Superior temporal gyrus (tissue), 1 donor: ENCODE measurements at regions not wholly inside any gene's neighbourhood (a gene's known extent, or its start where the extent isn't known, plus 50 kb on each side); places are given as distances from the start of the nearest gene placed in this dataset.
"Not testable (repeated sequence)": the region's sequence is repeated elsewhere in the genome, so short reads cannot be mapped to it uniquely, and the experiment has no call there.

Experiments
- DNase-seq: peaks from one replicate; pipeline ENCODE4 v3.0.0-alpha.2; 2016; ENCODE audit errors: extremely low spot score

GRCh38 chr12:104906695-104907094 is 51.4 kb downstream of the SLC41A2 start:
- DNase-seq, result no peak

- DNase-seq, result not testable (repeated sequence)
These were observed 52.6 kb downstream of the SLC41A2 start for GRCh38 chr12:104905446-104905845.

GRCh38 chr12:104903648-104904423 is 54.3 kb downstream of the SLC41A2 start:
- DNase-seq, result no peak

- DNase-seq, result no peak
These were observed 56.0 kb downstream of the SLC41A2 start for GRCh38 chr12:104902125-104902524.

GRCh38 chr12:104896710-104897109 is 61.4 kb downstream of the SLC41A2 start:
- no peak for DNase-seq

GRCh38 chr12:104896146-104896545 is 61.9 kb downstream of the SLC41A2 start:
- no peak for DNase-seq

- DNase-seq, result no peak
These were observed 62.7 kb downstream of the SLC41A2 start for GRCh38 chr12:104895415-104895814.

- no peak for DNase-seq
These were observed 67.5 kb downstream of the SLC41A2 start for GRCh38 chr12:104890476-104891096.

- no peak for DNase-seq
These were observed 68.4 kb downstream of the SLC41A2 start for GRCh38 chr12:104889735-104890134.

GRCh38 chr12:104888892-104889291 is 69.2 kb downstream of the SLC41A2 start:
- DNase-seq, result no peak

- DNase-seq, result no peak
These were observed 69.6 kb downstream of the SLC41A2 start for GRCh38 chr12:104888481-104888880.

- DNase-seq, result no peak
These were observed 70.6 kb downstream of the SLC41A2 start for GRCh38 chr12:104887452-104887851.

GRCh38 chr12:104886418-104887401 is 71.4 kb downstream of the SLC41A2 start:
- DNase-seq, result no peak

- DNase-seq, result not testable (repeated sequence)
These were observed 79.2 kb downstream of the SLC41A2 start for GRCh38 chr12:104878858-104879257.

GRCh38 chr12:104877103-104877705 is 80.9 kb downstream of the SLC41A2 start:
- DNase-seq, result peak; percentile 62

- DNase-seq, result no peak
These were observed 84.7 kb downstream of the SLC41A2 start for GRCh38 chr12:104873374-104873773.

- no peak for DNase-seq
These were observed 87.3 kb downstream of the SLC41A2 start for GRCh38 chr12:104870797-104871196.

GRCh38 chr12:104866291-104866690 is 91.8 kb downstream of the SLC41A2 start:
- no peak for DNase-seq

- no peak for DNase-seq
These were observed 93.0 kb downstream of the SLC41A2 start for GRCh38 chr12:104865080-104865479.

GRCh38 chr12:104864668-104865067 is 93.4 kb downstream of the SLC41A2 start:
- no peak for DNase-seq

- no peak for DNase-seq
These were observed 94.7 kb downstream of the SLC41A2 start for GRCh38 chr12:104863296-104863948.
